DND-41 (cell line): ENCODE measurements at regions not wholly inside any gene's neighbourhood (a gene's known extent, or its start where the extent isn't known, plus 50 kb on each side); places are given as distances from the start of the nearest gene placed in this dataset.

ENCODE experiments used
- EZH2 ChIP-seq: IDR thresholded peaks from 3 replicates; pipeline ENCODE4 v1.6.1; 2012; ENCODE audit warnings: borderline replicate concordance, low read depth, mild to moderate bottlenecking, moderate library complexity, low read length, inconsistent platforms; ENCODE audit not compliant: severe bottlenecking
- TF ChIP-seq, protein P1 (sequence below): IDR thresholded peaks from 2 replicates; pipeline ENCODE4 v1.5.1; 2012; ENCODE audit warnings: borderline replicate concordance, low read length, moderate library complexity, mild to moderate bottlenecking; ENCODE audit not compliant: poor library complexity, severe bottlenecking; ENCODE audit errors: extremely low read depth

DNA sequence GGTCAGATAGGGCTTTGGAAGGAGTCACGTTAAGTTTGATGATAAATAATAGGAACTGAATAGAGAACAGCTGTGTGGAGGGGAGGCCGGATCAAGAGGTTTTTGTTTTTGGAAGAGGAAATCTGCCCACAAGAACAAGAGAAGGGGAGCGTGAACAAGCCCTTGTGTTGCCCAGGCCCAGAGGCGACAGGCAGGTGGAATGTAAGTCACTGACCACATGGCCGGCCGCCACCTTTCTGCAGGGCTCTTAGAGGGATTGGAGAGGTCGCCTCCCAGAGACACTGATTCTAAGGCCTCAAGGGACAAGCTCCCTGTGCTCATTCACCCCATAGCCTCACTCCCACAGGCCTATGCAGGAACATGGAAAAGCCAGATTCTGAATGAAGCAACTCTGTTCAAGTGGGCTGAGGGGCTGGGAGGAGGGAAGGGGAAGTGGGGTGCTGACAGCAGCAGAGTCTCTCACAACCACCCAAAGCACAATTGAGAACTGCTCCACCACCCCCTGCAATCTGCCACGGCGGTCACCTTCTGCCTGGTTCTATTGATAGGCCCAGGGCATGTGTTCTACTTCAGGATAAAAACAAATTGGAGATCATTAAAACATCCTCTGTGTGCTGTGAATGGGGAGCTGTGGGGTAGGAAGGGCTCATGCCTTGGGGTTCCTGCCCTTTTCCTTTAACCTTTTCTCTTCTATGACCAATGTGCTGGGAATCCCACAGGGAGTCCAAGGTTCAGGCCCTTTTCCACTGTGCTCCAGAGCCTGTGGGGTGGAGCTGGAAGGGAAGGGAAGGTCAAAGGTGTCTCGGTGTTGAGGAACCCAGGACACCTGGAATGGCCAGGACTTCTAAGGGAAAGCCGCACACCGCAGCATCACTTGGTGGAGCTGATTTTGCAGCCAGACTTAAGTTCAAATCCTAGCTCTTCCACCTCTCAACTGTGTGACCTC is 63.3 kb upstream of the PARP1 start:
- TF ChIP-seq, protein P1, sequence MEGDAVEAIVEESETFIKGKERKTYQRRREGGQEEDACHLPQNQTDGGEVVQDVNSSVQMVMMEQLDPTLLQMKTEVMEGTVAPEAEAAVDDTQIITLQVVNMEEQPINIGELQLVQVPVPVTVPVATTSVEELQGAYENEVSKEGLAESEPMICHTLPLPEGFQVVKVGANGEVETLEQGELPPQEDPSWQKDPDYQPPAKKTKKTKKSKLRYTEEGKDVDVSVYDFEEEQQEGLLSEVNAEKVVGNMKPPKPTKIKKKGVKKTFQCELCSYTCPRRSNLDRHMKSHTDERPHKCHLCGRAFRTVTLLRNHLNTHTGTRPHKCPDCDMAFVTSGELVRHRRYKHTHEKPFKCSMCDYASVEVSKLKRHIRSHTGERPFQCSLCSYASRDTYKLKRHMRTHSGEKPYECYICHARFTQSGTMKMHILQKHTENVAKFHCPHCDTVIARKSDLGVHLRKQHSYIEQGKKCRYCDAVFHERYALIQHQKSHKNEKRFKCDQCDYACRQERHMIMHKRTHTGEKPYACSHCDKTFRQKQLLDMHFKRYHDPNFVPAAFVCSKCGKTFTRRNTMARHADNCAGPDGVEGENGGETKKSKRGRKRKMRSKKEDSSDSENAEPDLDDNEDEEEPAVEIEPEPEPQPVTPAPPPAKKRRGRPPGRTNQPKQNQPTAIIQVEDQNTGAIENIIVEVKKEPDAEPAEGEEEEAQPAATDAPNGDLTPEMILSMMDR = no peak
- no peak for TF ChIP-seq EZH2
